ENCODE measurements at regions not wholly inside any gene's neighbourhood (a gene's known extent, or its start where the extent isn't known, plus 50 kb on each side); places are given as distances from the start of the nearest gene placed in this dataset.

GRCh38 chr15:69828181-69828828, 269.4 kb downstream of the TLE3 start:
- TF ChIP-seq POLR2AphosphoS5 (IDR thresholded peaks at IDR 0.05): no peak
- no peak for TF ChIP-seq POLR2A (IDR thresholded peaks at IDR 0.05)
